ENCODE measurements at regions not wholly inside any gene's neighbourhood (a gene's known extent, or its start where the extent isn't known, plus 50 kb on each side); places are given as distances from the start of the nearest gene placed in this dataset.

GRCh38 chr13:104841110-104841509 lies 1694.4 kb downstream of the EFNB2 start:
- ATAC-seq (no peak), DNase-seq (no peak)
- intact Hi-C loops (cut with DNase I): no loop called here

GRCh38 chr13:104837756-104838155 lies 1697.7 kb downstream of the EFNB2 start:
- intact Hi-C loops (cut with DNase I): no loop called here
- DNase-seq: no peak
- ATAC-seq: no peak

- no peak for DNase-seq
- no peak for ATAC-seq
- intact Hi-C loops (cut with DNase I): no loop called here
These were observed 1702.2 kb downstream of the EFNB2 start for GRCh38 chr13:104833221-104833620.

- intact Hi-C loops (cut with DNase I): no loop called here
- no peak for DNase-seq
- no peak for ATAC-seq
These were observed 1703.2 kb downstream of the EFNB2 start for GRCh38 chr13:104832231-104832630.

- DNase-seq (no peak), ATAC-seq (no peak)
- intact Hi-C loops (cut with DNase I): no loop called here
These were observed 1703.6 kb downstream of the EFNB2 start for GRCh38 chr13:104831831-104832230.

- DNase-seq (no peak), ATAC-seq (no peak)
- intact Hi-C loops (cut with DNase I): no loop called here
These were observed 1711.8 kb downstream of the EFNB2 start for GRCh38 chr13:104823709-104824108.

GRCh38 chr13:104823071-104823470 lies 1712.4 kb downstream of the EFNB2 start:
- DNase-seq (no peak), ATAC-seq (no peak)
- intact Hi-C loops (cut with DNase I): no loop called here

GRCh38 chr13:104817271-104817670 lies 1718.2 kb downstream of the EFNB2 start:
- DNase-seq: no peak
- no peak for ATAC-seq
- intact Hi-C loops (cut with DNase I): no loop called here

- DNase-seq: no peak
- intact Hi-C loops (cut with DNase I): no loop called here
These were observed 1718.7 kb downstream of the EFNB2 start for GRCh38 chr13:104816726-104817125.

GRCh38 chr13:104810242-104810641 lies 1725.2 kb downstream of the EFNB2 start:
- intact Hi-C loops (cut with DNase I): no loop called here
- no peak for DNase-seq
- no peak for ATAC-seq

More at GRCh38 chr13:104816726-104817125, 1718.7 kb downstream of the EFNB2 start:
- no peak for ATAC-seq

- intact Hi-C loops (cut with DNase I): no loop called here
- no peak for DNase-seq
- no peak for ATAC-seq
These were observed 1726.0 kb downstream of the EFNB2 start for GRCh38 chr13:104809483-104809882.

- intact Hi-C loops (cut with DNase I): no loop called here
- DNase-seq (no peak), ATAC-seq (no peak)
These were observed 1730.1 kb downstream of the EFNB2 start for GRCh38 chr13:104805346-104805745.

- intact Hi-C loops (cut with DNase I): no loop called here
- no peak for ATAC-seq
These were observed 1732.9 kb upstream of the SLC10A2 start for GRCh38 chr13:104799152-104799551.

GRCh38 chr13:104798486-104798885 lies 1732.3 kb upstream of the SLC10A2 start:
- ATAC-seq (no peak), DNase-seq (no peak)
- intact Hi-C loops (cut with DNase I): no loop called here

More at GRCh38 chr13:104799152-104799551, 1732.9 kb upstream of the SLC10A2 start:
- DNase-seq: no peak

- no peak for DNase-seq
- no peak for ATAC-seq
- intact Hi-C loops (cut with DNase I): no loop called here
These were observed 1730.4 kb upstream of the SLC10A2 start for GRCh38 chr13:104796581-104796980.

GRCh38 chr13:104785952-104786351 lies 1719.7 kb upstream of the SLC10A2 start:
- no peak for DNase-seq
- intact Hi-C loops (cut with DNase I): no loop called here
- ATAC-seq: no peak

GRCh38 chr13:104784891-104785290 lies 1718.7 kb upstream of the SLC10A2 start:
- intact Hi-C loops (cut with DNase I): no loop called here
- ATAC-seq (no peak), DNase-seq (no peak)

GRCh38 chr13:104782741-104783140 lies 1716.5 kb upstream of the SLC10A2 start:
- intact Hi-C loops (cut with DNase I): no loop called here
- no peak for ATAC-seq
- DNase-seq: no peak

- intact Hi-C loops (cut with DNase I): no loop called here
- ATAC-seq: no peak
These were observed 1713.2 kb upstream of the SLC10A2 start for GRCh38 chr13:104779311-104779993.

GRCh38 chr13:104773775-104774174 lies 1707.6 kb upstream of the SLC10A2 start:
- intact Hi-C loops (cut with DNase I): no loop called here
- ATAC-seq (no peak), DNase-seq (no peak)

More at GRCh38 chr13:104779311-104779993, 1713.2 kb upstream of the SLC10A2 start:
- DNase-seq: no peak

- intact Hi-C loops (cut with DNase I): no loop called here
- DNase-seq (no peak), ATAC-seq (no peak)
These were observed 1703.3 kb upstream of the SLC10A2 start for GRCh38 chr13:104769545-104769944.

GRCh38 chr13:104766319-104766718 lies 1700.1 kb upstream of the SLC10A2 start:
- ATAC-seq: no peak
- no peak for DNase-seq

More at GRCh38 chr13:104766319-104766718, 1700.1 kb upstream of the SLC10A2 start:
- intact Hi-C loops (cut with DNase I): no loop called here

Data from left cardiac atrium (tissue), 4 donors.